ENCODE measurements at regions not wholly inside any gene's neighbourhood (a gene's known extent, or its start where the extent isn't known, plus 50 kb on each side); places are given as distances from the start of the nearest gene placed in this dataset.

GRCh38 chr4:136000246-136000645 lies 1532.0 kb downstream of the PCDH18 start:
- TF ChIP-seq CTCF (IDR thresholded peaks at IDR 0.05) (no peak), POLR2A (IDR thresholded peaks at IDR 0.05) (no peak)
